KMS-11 (cell line): ENCODE measurements at regions not wholly inside any gene's neighbourhood (a gene's known extent, or its start where the extent isn't known, plus 50 kb on each side); places are given as distances from the start of the nearest gene placed in this dataset.

Experiments
- H2AFZ ChIP-seq: fragments of 200-600 bp; sonication (generic); 2 replicates; pipeline ENCODE4 v1.6.1; 2016; ENCODE audit warnings: antibody characterized with exemption, mixed run types, low read depth
- H3K27ac ChIP-seq: fragments of 200-600 bp; sonication (generic); 2 replicates; pipeline ENCODE4 v1.6.1; 2016; ENCODE audit warnings: mild to moderate bottlenecking, mixed run types
- H3K27me3 ChIP-seq: fragments of 200-600 bp; sonication (generic); 2 replicates; pipeline ENCODE4 v1.6.1; 2017; ENCODE audit warnings: mild to moderate bottlenecking, low read depth, mixed run types, moderate library complexity; ENCODE audit not compliant: insufficient read depth
- H3K36me3 ChIP-seq: fragments of 200-600 bp; sonication (generic); 2 replicates; pipeline ENCODE4 v1.6.1; 2017; ENCODE audit warnings: mild to moderate bottlenecking, mixed run types; ENCODE audit not compliant: insufficient read depth
- H3K4me1 ChIP-seq: fragments of 200-600 bp; sonication (generic); 2 replicates; pipeline ENCODE4 v1.6.1; 2016; ENCODE audit warnings: mild to moderate bottlenecking, low read depth, mixed run types; ENCODE audit not compliant: poor library complexity, severe bottlenecking
- H3K4me2 ChIP-seq: fragments of 200-600 bp; sonication (generic); 2 replicates; pipeline ENCODE4 v1.7.0; 2016; ENCODE audit warnings: mild to moderate bottlenecking, mixed run types
- H3K4me3 ChIP-seq: fragments of 200-600 bp; sonication (generic); IDR thresholded peaks from 2 replicates; pipeline ENCODE4 v1.6.1; 2017; ENCODE audit warnings: low read depth, low read length, mixed read lengths; ENCODE audit not compliant: insufficient read depth
- H3K79me2 ChIP-seq: fragments of 200-600 bp; sonication (generic); 2 replicates; pipeline ENCODE4 v1.6.1; 2016; ENCODE audit warnings: low read depth, mixed run types; ENCODE audit not compliant: insufficient read depth
- H3K9ac ChIP-seq: fragments of 200-600 bp; sonication (generic); 2 replicates; pipeline ENCODE4 v1.6.1; 2016; ENCODE audit warnings: mild to moderate bottlenecking, mixed run types
- H4K20me1 ChIP-seq: fragments of 200-600 bp; sonication (generic); 2 replicates; pipeline ENCODE4 v1.6.1; 2016; ENCODE audit warnings: mild to moderate bottlenecking, mixed run types; ENCODE audit not compliant: insufficient read depth
- CTCF ChIP-seq: fragments of 200-600 bp; sonication (generic); conservative IDR thresholded peaks from 2 replicates; pipeline ENCODE4 v1.6.1; 2017; ENCODE audit warnings: low read depth, mild to moderate bottlenecking, antibody characterized with exemption, low read length, moderate library complexity, mixed read lengths

- H4K20me1 ChIP-seq: no peaks in the 10 kb centered on the region
- no peaks in the 10 kb centered on the region for H3K27me3 ChIP-seq
- TF ChIP-seq CTCF: no peak
- H3K4me2 ChIP-seq: no peak overlapping the region
- no peak overlapping the region for H3K27ac ChIP-seq
- no peak overlapping the region for H3K4me3 ChIP-seq
- H3K36me3 ChIP-seq: no peaks in the 10 kb centered on the region
- no peak overlapping the region for H2AFZ ChIP-seq
- H3K4me1 ChIP-seq: no peaks in the 10 kb centered on the region
- no peaks in the 10 kb centered on the region for H3K79me2 ChIP-seq
- H3K9ac ChIP-seq: no peak overlapping the region
Measured at GRCh38 chr5:91436241-91436640, 53.1 kb upstream of the ARRDC3 start.

GRCh38 chr5:91434348-91434747 is 51.2 kb upstream of the ARRDC3 start:
- Histone ChIP-seq H3K27ac (no peak overlapping the region), H3K4me1 (no peaks in the 10 kb centered on the region), H3K4me2 (no peak overlapping the region), H2AFZ (no peak overlapping the region), H3K4me3 (no peak overlapping the region), H3K9ac (no peak overlapping the region), H3K36me3 (no peaks in the 10 kb centered on the region), H4K20me1 (no peaks in the 10 kb centered on the region), H3K27me3 (no peaks in the 10 kb centered on the region), H3K79me2 (no peaks in the 10 kb centered on the region)
- no peak for TF ChIP-seq CTCF

- Histone ChIP-seq H3K4me3 (no peak overlapping the region), H4K20me1 (no peaks in the 10 kb centered on the region), H3K27ac (no peak overlapping the region), H3K36me3 (no peaks in the 10 kb centered on the region), H3K79me2 (no peaks in the 10 kb centered on the region), H3K4me1 (no peaks in the 10 kb centered on the region), H3K9ac (no peak overlapping the region), H3K4me2 (no peak overlapping the region), H2AFZ (no peak overlapping the region), H3K27me3 (no peaks in the 10 kb centered on the region)
- TF ChIP-seq CTCF: no peak
Measured at GRCh38 chr5:91433861-91434260, 50.7 kb upstream of the ARRDC3 start.
